DND-41 (cell line): ENCODE measurements at regions not wholly inside any gene's neighbourhood (a gene's known extent, or its start where the extent isn't known, plus 50 kb on each side); places are given as distances from the start of the nearest gene placed in this dataset.

Source experiments
- EZH2 ChIP-seq: IDR thresholded peaks from 3 replicates; pipeline ENCODE4 v1.6.1; 2012; ENCODE audit warnings: borderline replicate concordance, low read depth, mild to moderate bottlenecking, moderate library complexity, low read length, inconsistent platforms; ENCODE audit not compliant: severe bottlenecking
- TF ChIP-seq, protein P1 (sequence below): IDR thresholded peaks from 2 replicates; pipeline ENCODE4 v1.5.1; 2012; ENCODE audit warnings: borderline replicate concordance, low read length, moderate library complexity, mild to moderate bottlenecking; ENCODE audit not compliant: poor library complexity, severe bottlenecking; ENCODE audit errors: extremely low read depth

GRCh38 chr18:39208729-39209128 is 1643.1 kb upstream of the CELF4 start:
- TF ChIP-seq, protein P1, sequence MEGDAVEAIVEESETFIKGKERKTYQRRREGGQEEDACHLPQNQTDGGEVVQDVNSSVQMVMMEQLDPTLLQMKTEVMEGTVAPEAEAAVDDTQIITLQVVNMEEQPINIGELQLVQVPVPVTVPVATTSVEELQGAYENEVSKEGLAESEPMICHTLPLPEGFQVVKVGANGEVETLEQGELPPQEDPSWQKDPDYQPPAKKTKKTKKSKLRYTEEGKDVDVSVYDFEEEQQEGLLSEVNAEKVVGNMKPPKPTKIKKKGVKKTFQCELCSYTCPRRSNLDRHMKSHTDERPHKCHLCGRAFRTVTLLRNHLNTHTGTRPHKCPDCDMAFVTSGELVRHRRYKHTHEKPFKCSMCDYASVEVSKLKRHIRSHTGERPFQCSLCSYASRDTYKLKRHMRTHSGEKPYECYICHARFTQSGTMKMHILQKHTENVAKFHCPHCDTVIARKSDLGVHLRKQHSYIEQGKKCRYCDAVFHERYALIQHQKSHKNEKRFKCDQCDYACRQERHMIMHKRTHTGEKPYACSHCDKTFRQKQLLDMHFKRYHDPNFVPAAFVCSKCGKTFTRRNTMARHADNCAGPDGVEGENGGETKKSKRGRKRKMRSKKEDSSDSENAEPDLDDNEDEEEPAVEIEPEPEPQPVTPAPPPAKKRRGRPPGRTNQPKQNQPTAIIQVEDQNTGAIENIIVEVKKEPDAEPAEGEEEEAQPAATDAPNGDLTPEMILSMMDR = no peak
- TF ChIP-seq EZH2 = no peak
